GM12878 (cell line): ENCODE measurements at regions not wholly inside any gene's neighbourhood (a gene's known extent, or its start where the extent isn't known, plus 50 kb on each side); places are given as distances from the start of the nearest gene placed in this dataset.
"Not testable (repeated sequence)": the region's sequence is repeated elsewhere in the genome, so short reads cannot be mapped to it uniquely, and the experiment has no call there.

Experiments
- ATAC-seq: fragments of 200-7000 bp; cut with Tn5 transposase; 3 replicates; pipeline ENCODE4 v1.9.1; 2020; ENCODE audit warnings: mild to moderate bottlenecking, moderate library complexity
- BruUV-seq: library from RNA; stranded (reverse); fragments of 400-500 nt; replicated peaks from 2 replicates; lab custom pipeline; 2021; lab: Mats Ljungman, UMichigan
- CTCF ChIA-PET: fragments of 300-600 bp; sonication (Branson Sonifier 250); formaldehyde crosslinking; extraction: SDS; loops from one replicate; lab custom pipeline; 2021; ENCODE audit warnings: inconsistent platforms; lab: Yijun Ruan, JAX
- POLR2A ChIA-PET: fragments of 350-600 bp; formaldehyde crosslinking; extraction: SDS; loops from one replicate; lab custom pipeline; 2021; ENCODE audit warnings: inconsistent platforms; lab: Charles Lee
- RAD21 ChIA-PET: fragments of 300-600 bp; sonication (Branson Sonifier 250); formaldehyde crosslinking; loops from one replicate; lab custom pipeline; 2023; ENCODE audit warnings: antibody characterized with exemption; ENCODE audit not compliant: unreplicated experiment; lab: Charles Lee
- SMC1A ChIA-PET: fragments of 300-600 bp; sonication (Branson Sonifier 250); formaldehyde crosslinking; loops from one replicate; lab custom pipeline; 2023; ENCODE audit not compliant: unreplicated experiment, uncharacterized antibody; lab: Charles Lee
- DNase-seq: peaks from one replicate; pipeline ENCODE4 v3.0.0-alpha.2; 2011; ENCODE audit warnings: low read depth, low spot score
- FAIRE-seq: peaks from 3 replicates; lab custom pipeline; 2011; peaks lifted over from hg19 to GRCh38; lab: Jason Lieb, UNC
- H2AFZ ChIP-seq: 2 replicates; pipeline ENCODE4 v1.6.0; 2011; ENCODE audit warnings: low read depth, low read length, control low read depth; ENCODE audit not compliant: control insufficient read depth
- H3K27ac ChIP-seq: 2 replicates; pipeline ENCODE4 v1.5.1; 2011; ENCODE audit warnings: control low read depth; ENCODE audit not compliant: control insufficient read depth, insufficient read depth
- H3K27me3 ChIP-seq, 2 experiments: replicated peaks in 1 of 2; 2 replicates each; pipeline versions ENCODE4 v1.6.0 to v1.6.1; 2011; ENCODE audit warnings: low read length in 1 of 2; ENCODE audit not compliant: control insufficient read depth in 2 of 2, insufficient read depth in 2 of 2
- H3K36me3 ChIP-seq, 2 experiments: 2 replicates each; pipeline ENCODE4 v1.5.1; 2011; ENCODE audit warnings: low read length in 1 of 2; ENCODE audit not compliant: control insufficient read depth in 2 of 2, insufficient read depth in 2 of 2
- H3K4me1 ChIP-seq: 2 replicates; pipeline ENCODE4 v1.6.1; 2011; ENCODE audit warnings: mild to moderate bottlenecking, low read length, moderate library complexity, mixed read lengths; ENCODE audit not compliant: control insufficient read depth, insufficient read depth
- H3K4me2 ChIP-seq: 2 replicates; pipeline ENCODE4 v1.6.0; 2011; ENCODE audit warnings: control low read depth; ENCODE audit not compliant: control insufficient read depth, insufficient read depth
- H3K4me3 ChIP-seq: fragments of 200-600 bp; sonication (generic); 2 replicates; pipeline ENCODE4 v1.5.1; 2016
- H3K79me2 ChIP-seq: 2 replicates; pipeline ENCODE4 v1.6.0; 2011; ENCODE audit warnings: low read length; ENCODE audit not compliant: control insufficient read depth, insufficient read depth
- H3K9ac ChIP-seq: 2 replicates; pipeline ENCODE4 v1.8.0; 2011; ENCODE audit warnings: low read length, control low read depth, mixed read lengths; ENCODE audit not compliant: control insufficient read depth, insufficient read depth
- H3K9me3 ChIP-seq: replicated peaks from 3 replicates; pipeline ENCODE4 v1.5.1; 2011; ENCODE audit warnings: mild to moderate bottlenecking, low read length; ENCODE audit not compliant: control insufficient read depth, insufficient read depth
- H4K20me1 ChIP-seq: 2 replicates; pipeline ENCODE4 v1.6.0; 2011; ENCODE audit not compliant: control insufficient read depth, insufficient read depth
- CBFB ChIP-seq: IDR thresholded peaks from 2 replicates; pipeline ENCODE4 v1.6.1; 2016; ENCODE audit warnings: antibody characterized with exemption, low read depth
- CUX1 ChIP-seq: IDR thresholded peaks from 2 replicates; pipeline ENCODE4 v1.6.1; 2012; ENCODE audit warnings: improper control_type of control experiment, low read depth, low read length; ENCODE audit not compliant: insufficient replicate concordance
- LARP7 ChIP-seq: fragments of 450-650 bp; IDR thresholded peaks from 2 replicates; pipeline ENCODE4 v1.6.1; 2017; ENCODE audit warnings: mild to moderate bottlenecking
- MTA3 ChIP-seq: IDR thresholded peaks from 2 replicates; pipeline ENCODE4 v1.6.1; 2012; ENCODE audit warnings: low read length, inconsistent platforms, borderline replicate concordance
- MXI1 ChIP-seq: fragments of 150-350 bp; IDR thresholded peaks from 2 replicates; pipeline ENCODE4 v1.6.1; 2011; ENCODE audit warnings: low read depth, mild to moderate bottlenecking, inconsistent platforms, low read length, improper control_type of control experiment
- NFIC ChIP-seq: IDR thresholded peaks from 2 replicates; pipeline ENCODE4 v1.6.1; 2012; ENCODE audit warnings: low read depth, mild to moderate bottlenecking, inconsistent platforms, low read length, moderate library complexity
- SMC3 ChIP-seq: IDR thresholded peaks from 2 replicates; pipeline ENCODE4 v1.6.1; 2011; ENCODE audit warnings: low read length, improper control_type of control experiment, borderline replicate concordance
- SP1 ChIP-seq: IDR thresholded peaks from one replicate; pipeline ENCODE4 v1.6.1; 2011; ENCODE audit warnings: low read depth, low read length
- TBL1XR1 ChIP-seq: IDR thresholded peaks from 2 replicates; pipeline ENCODE4 v1.6.1; 2012; ENCODE audit warnings: low read depth, low read length, improper control_type of control experiment
- WGBS: methylation state at CpG from one replicate; pipeline ENCODE4 v1.1.6; 2016; ENCODE audit warnings: low lambda C conversion rate; ENCODE audit not compliant: insufficient replicate concordance, insufficient coverage; ENCODE audit errors: missing lambda C conversion rate; 5-methylcytosine and 5-hydroxymethylcytosine counted together
- in situ Hi-C: fragments of 300-500 bp; cut with MboI; formaldehyde crosslinking; loops from 9 replicates; pipeline ENCODE4 v1.14.3; 2018; ENCODE audit warnings: mixed read lengths
- intact Hi-C: fragments of 100-400 bp; cut with micrococcal nuclease; formaldehyde crosslinking; loops from one replicate; pipeline ENCODE4 v1.14.2; 2022; ENCODE audit not compliant: unreplicated experiment
- TF ChIP-seq, protein P1 (sequence below): IDR thresholded peaks from 2 replicates; pipeline ENCODE4 v1.6.1; 2011; ENCODE audit warnings: low read depth, low read length, improper control_type of control experiment, borderline replicate concordance

GRCh38 chr3:11915621-11916424 is 69.1 kb upstream of the TAMM41 start (continued):
- TF ChIP-seq CUX1 = no peak
- TF ChIP-seq LARP7 = no peak
- no peak for TF ChIP-seq SP1
- no peak for TF ChIP-seq MTA3
- no peak for TF ChIP-seq TBL1XR1
- TF ChIP-seq SMC3 = no peak
- no peak for TF ChIP-seq MXI1
- no peak for TF ChIP-seq CBFB
- TF ChIP-seq, protein P1, sequence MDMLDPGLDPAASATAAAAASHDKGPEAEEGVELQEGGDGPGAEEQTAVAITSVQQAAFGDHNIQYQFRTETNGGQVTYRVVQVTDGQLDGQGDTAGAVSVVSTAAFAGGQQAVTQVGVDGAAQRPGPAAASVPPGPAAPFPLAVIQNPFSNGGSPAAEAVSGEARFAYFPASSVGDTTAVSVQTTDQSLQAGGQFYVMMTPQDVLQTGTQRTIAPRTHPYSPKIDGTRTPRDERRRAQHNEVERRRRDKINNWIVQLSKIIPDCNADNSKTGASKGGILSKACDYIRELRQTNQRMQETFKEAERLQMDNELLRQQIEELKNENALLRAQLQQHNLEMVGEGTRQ = no peak
- TF ChIP-seq NFIC = no peak

GRCh38 chr3:11916425-11916762 is 69.7 kb upstream of the TAMM41 start:
- ATAC-seq, H3K79me2 ChIP-seq, intact Hi-C loops, H3K27me3 ChIP-seq, H3K36me3 ChIP-seq, in situ Hi-C loops, H3K9me3 ChIP-seq, H3K27ac ChIP-seq, H3K9ac ChIP-seq, H3K4me2 ChIP-seq, CTCF ChIA-PET, DNase-seq, H3K4me1 ChIP-seq, H3K4me3 ChIP-seq, RAD21 ChIA-PET, SMC1A ChIA-PET, H4K20me1 ChIP-seq, H2AFZ ChIP-seq, BruUV-seq, FAIRE-seq, POLR2A ChIA-PET: not testable (repeated sequence)
- WGBS = 18% methylated on average over 2 of the region's 2 CpGs
